GM12892 (cell line): ENCODE measurements at regions not wholly inside any gene's neighbourhood (a gene's known extent, or its start where the extent isn't known, plus 50 kb on each side); places are given as distances from the start of the nearest gene placed in this dataset.

Experiments
- POLR2A ChIP-seq: IDR thresholded peaks from 2 replicates; pipeline ENCODE4 v1.6.1; 2011; ENCODE audit warnings: low read depth, low read length, control low read depth
- POLR2AphosphoS5 ChIP-seq: IDR thresholded peaks from 2 replicates; pipeline ENCODE4 v1.6.1; 2011; ENCODE audit warnings: low read depth, low read length, control low read depth
- TAF1 ChIP-seq: IDR thresholded peaks from 2 replicates; pipeline ENCODE4 v1.6.1; 2011; ENCODE audit warnings: low read depth, mild to moderate bottlenecking, control low read depth, low read length, borderline replicate concordance

DNA sequence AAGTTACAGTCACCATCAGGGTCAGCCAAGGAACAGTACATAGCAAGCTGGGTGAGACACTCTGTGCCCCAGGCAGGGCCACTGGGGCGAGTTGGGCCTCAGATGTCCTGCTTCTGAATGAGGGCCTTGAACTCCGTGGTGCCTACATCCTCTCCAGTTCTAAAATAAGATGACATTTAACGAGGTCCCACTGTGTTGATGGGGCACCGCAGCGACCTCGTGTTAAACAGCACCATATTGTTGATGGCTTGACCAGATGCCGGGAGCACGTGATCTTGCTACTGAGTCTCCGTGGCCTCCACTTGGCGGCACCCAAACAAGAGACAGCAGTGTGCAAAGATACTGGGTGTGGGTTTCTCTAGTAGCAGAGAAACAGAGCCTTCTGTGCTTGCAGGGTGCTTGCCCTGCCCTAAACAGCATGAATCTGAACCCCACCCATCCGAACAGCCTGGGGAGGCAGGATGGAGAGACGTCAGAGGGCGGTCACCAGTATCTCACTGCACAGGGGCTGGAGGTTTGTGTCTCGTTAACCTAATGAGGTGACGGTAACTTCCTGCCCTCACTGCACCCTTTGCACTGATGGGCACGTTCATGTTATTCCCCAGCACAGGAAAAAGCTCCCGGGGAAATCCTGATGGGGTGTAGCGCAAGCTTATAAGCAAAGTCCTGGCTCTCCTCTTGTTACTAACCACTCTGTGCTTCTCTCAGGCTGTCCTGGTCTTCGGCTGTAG lies 324.4 kb downstream of the AJAP1 start:
- no peak for TF ChIP-seq POLR2A
- TF ChIP-seq POLR2AphosphoS5, result no peak
- no peak for TF ChIP-seq TAF1
